ENCODE measurements at regions not wholly inside any gene's neighbourhood (a gene's known extent, or its start where the extent isn't known, plus 50 kb on each side); places are given as distances from the start of the nearest gene placed in this dataset.

GRCh38 chr5:65086234-65086890 lies 317.6 kb downstream of the CWC27 start:
- no peak overlapping the region for H3K4me3 ChIP-seq (ENCODE audit: low read length in 2 of 2)
- no peaks in the 10 kb centered on the region for H3K9me3 ChIP-seq (ENCODE audit: control insufficient read depth in 2 of 2, low read length in 2 of 2)
- H3K27me3 ChIP-seq (ENCODE audit: control insufficient read depth in 1 of 2, insufficient read depth in 2 of 2, low read length in 2 of 2) = no peaks in the 10 kb centered on the region
- H3K9ac ChIP-seq (ENCODE audit: low read length in 2 of 2) = no peak overlapping the region
- H3K27ac ChIP-seq (ENCODE audit: low read length) = no peak overlapping the region
- no peaks in the 10 kb centered on the region for H3K36me3 ChIP-seq (ENCODE audit: control insufficient read depth in 2 of 2, insufficient read depth in 2 of 2, low read length in 2 of 2)
- H3K4me1 ChIP-seq (ENCODE audit: control insufficient read depth, insufficient read depth, low read length) = no peaks in the 10 kb centered on the region

- H3K9ac ChIP-seq (ENCODE audit: low read length in 2 of 2) = no peak overlapping the region
- no peaks in the 10 kb centered on the region for H3K36me3 ChIP-seq (ENCODE audit: control insufficient read depth in 2 of 2, insufficient read depth in 2 of 2, low read length in 2 of 2)
- H3K9me3 ChIP-seq (ENCODE audit: control insufficient read depth in 2 of 2, low read length in 2 of 2) = no peaks in the 10 kb centered on the region
- H3K27me3 ChIP-seq (ENCODE audit: control insufficient read depth in 1 of 2, insufficient read depth in 2 of 2, low read length in 2 of 2) = no peaks in the 10 kb centered on the region
- H3K4me1 ChIP-seq (ENCODE audit: control insufficient read depth, insufficient read depth, low read length) = no peaks in the 10 kb centered on the region
- no peak overlapping the region for H3K4me3 ChIP-seq (ENCODE audit: low read length in 2 of 2)
- H3K27ac ChIP-seq (ENCODE audit: low read length) = no peak overlapping the region
Observed at GRCh38 chr5:65087154-65087553, 318.4 kb downstream of the CWC27 start.

GRCh38 chr5:65094279-65094678 lies 325.5 kb downstream of the CWC27 start:
- no peaks in the 10 kb centered on the region for H3K4me1 ChIP-seq (ENCODE audit: control insufficient read depth, insufficient read depth, low read length)
- H3K9me3 ChIP-seq (ENCODE audit: control insufficient read depth in 2 of 2, low read length in 2 of 2) = no peaks in the 10 kb centered on the region
- H3K36me3 ChIP-seq (ENCODE audit: control insufficient read depth in 2 of 2, insufficient read depth in 2 of 2, low read length in 2 of 2) = no peaks in the 10 kb centered on the region
- H3K27me3 ChIP-seq (ENCODE audit: control insufficient read depth in 1 of 2, insufficient read depth in 2 of 2, low read length in 2 of 2) = no peaks in the 10 kb centered on the region
- no peak overlapping the region for H3K9ac ChIP-seq (ENCODE audit: low read length in 2 of 2)
- H3K4me3 ChIP-seq (ENCODE audit: low read length in 2 of 2) = no peak overlapping the region
- no peak overlapping the region for H3K27ac ChIP-seq (ENCODE audit: low read length)

GRCh38 chr5:65098393-65098792 lies 329.7 kb downstream of the CWC27 start:
- Histone ChIP-seq H3K4me3 (ENCODE audit: low read length in 2 of 2) (no peak overlapping the region), H3K36me3 (ENCODE audit: control insufficient read depth in 2 of 2, insufficient read depth in 2 of 2, low read length in 2 of 2) (no peaks in the 10 kb centered on the region)

More at GRCh38 chr5:65098393-65098792, 329.7 kb downstream of the CWC27 start:
- peaks cover 4% of the 10 kb centered on the region for H3K4me1 ChIP-seq (ENCODE audit: control insufficient read depth, insufficient read depth, low read length)
- H3K9ac ChIP-seq (ENCODE audit: low read length in 2 of 2) = no peak overlapping the region
- no peaks in the 10 kb centered on the region for H3K9me3 ChIP-seq (ENCODE audit: control insufficient read depth in 2 of 2, low read length in 2 of 2)
- H3K27ac ChIP-seq (ENCODE audit: low read length) = no peak overlapping the region
- no peaks in the 10 kb centered on the region for H3K27me3 ChIP-seq (ENCODE audit: control insufficient read depth in 1 of 2, insufficient read depth in 2 of 2, low read length in 2 of 2)

Measured in stomach smooth muscle (tissue), 2 donors.